T-helper 17 cell (primary cell): ENCODE measurements at regions not wholly inside any gene's neighbourhood (a gene's known extent, or its start where the extent isn't known, plus 50 kb on each side); places are given as distances from the start of the nearest gene placed in this dataset.
A peak's percentile ranks its signal among the peaks of the same experiment; 100 is the strongest.

ENCODE experiments used
- ATAC-seq: fragments of 150-1000 bp; cut with Tn5 transposase; 2 replicates; pipeline ENCODE4 v1.10.0; 2021; ENCODE audit warnings: mild to moderate bottlenecking, moderate library complexity
- DNase-seq, 3 donors: peaks; one replicate each; pipeline versions ENCODE4 v3.0.0 to v3.0.0-alpha.2; 2020 to 2021
- H3K9me3 ChIP-seq: one replicate; pipeline ENCODE4 v1.7.0; 2013; ENCODE audit warnings: low read length, mild to moderate bottlenecking; ENCODE audit not compliant: control insufficient read depth, poor library complexity, severe bottlenecking
- H3K27ac Mint-ChIP-seq: one replicate; pipeline ENCODE4 v1.8.0; 2022; ENCODE audit warnings: mild to moderate bottlenecking, moderate library complexity, mixed read lengths
- H3K27me3 Mint-ChIP-seq: one replicate; pipeline ENCODE4 v1.8.0; 2022; ENCODE audit warnings: mixed read lengths
- H3K36me3 Mint-ChIP-seq: one replicate; pipeline ENCODE4 v1.8.0; 2022; ENCODE audit warnings: low read depth, mixed read lengths
- H3K4me1 Mint-ChIP-seq: one replicate; pipeline ENCODE4 v1.8.0; 2022; ENCODE audit warnings: mild to moderate bottlenecking, mixed read lengths
- H3K4me3 Mint-ChIP-seq: one replicate; pipeline ENCODE4 v1.8.0; 2022; ENCODE audit warnings: mild to moderate bottlenecking, moderate library complexity, mixed read lengths

DNA sequence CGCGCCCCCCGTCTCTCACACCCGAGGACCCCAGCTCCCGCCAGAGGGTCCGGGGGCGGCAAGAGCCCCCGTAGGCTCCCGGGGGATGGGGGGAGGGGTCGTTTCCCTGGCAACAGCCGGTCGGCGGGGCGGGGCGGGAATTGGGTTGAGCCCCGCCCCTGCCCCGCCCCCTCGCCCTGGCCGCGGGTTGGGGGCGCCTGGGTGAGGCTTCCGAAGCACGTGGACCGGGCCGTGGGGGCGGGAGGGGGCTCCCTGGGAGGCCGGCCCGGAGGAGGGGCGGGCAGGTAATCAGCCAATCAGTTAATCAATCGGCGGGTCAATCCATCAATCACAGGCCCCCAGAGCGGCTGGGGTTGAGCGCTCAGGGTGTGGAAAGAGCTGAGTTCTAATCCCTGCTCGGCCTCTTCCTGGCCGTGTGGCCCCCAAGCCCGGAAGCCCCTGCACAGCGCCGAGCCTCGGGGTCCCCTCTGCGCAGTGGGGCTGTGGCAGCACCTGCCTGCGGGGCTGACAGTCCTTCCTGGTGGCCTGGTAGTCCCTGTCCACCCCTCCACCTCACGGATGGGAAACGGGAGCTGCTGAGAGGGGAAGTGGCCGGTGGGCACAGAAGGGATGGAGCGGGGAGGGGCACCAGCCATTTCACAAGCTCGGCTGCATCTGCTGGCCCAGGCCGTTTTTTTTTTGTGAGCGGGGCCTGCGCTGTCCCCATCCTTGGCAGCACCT, 174.2 kb upstream of the IER5L start:
- no peak overlapping the region for H3K27ac Mint-ChIP-seq
- H3K4me1 Mint-ChIP-seq, result peaks cover 3% of the 10 kb centered on the region
- no peak for ATAC-seq
- DNase-seq, result no peak
- peaks cover 9% of the 10 kb centered on the region for H3K27me3 Mint-ChIP-seq
- peaks cover 2% of the 10 kb centered on the region for H3K36me3 Mint-ChIP-seq
- H3K9me3 ChIP-seq, result no peaks in the 10 kb centered on the region
- no peak overlapping the region for H3K4me3 Mint-ChIP-seq

DNA sequence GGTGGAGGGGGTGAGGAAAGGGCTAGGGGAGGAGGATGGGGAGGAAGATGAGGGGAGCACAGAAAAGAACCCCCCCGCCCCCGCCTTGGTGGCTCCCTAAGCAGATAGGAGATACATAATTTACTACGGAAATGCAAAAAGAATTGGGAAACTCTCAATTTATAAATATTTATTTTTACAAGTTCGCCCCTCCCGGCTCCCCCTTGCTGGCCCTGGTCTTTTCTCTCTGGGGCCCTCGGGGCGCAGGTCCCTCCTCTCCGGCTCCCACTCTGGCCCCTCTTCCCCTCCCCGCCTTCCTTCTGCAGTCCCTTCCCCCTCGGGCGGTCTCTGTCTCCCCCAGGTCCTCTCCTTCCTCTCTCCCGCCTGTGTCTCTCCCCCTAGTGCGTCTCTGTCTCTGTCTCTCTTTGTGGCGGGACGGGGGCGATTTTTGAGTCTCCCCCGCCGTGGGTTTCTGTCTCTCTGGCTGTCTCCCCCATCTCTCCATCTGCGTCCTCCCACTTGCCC, 173.6 kb upstream of the IER5L start:
- peak overlapping the region; percentile 52 for H3K4me3 Mint-ChIP-seq
- no peak overlapping the region for H3K27ac Mint-ChIP-seq

DNA sequence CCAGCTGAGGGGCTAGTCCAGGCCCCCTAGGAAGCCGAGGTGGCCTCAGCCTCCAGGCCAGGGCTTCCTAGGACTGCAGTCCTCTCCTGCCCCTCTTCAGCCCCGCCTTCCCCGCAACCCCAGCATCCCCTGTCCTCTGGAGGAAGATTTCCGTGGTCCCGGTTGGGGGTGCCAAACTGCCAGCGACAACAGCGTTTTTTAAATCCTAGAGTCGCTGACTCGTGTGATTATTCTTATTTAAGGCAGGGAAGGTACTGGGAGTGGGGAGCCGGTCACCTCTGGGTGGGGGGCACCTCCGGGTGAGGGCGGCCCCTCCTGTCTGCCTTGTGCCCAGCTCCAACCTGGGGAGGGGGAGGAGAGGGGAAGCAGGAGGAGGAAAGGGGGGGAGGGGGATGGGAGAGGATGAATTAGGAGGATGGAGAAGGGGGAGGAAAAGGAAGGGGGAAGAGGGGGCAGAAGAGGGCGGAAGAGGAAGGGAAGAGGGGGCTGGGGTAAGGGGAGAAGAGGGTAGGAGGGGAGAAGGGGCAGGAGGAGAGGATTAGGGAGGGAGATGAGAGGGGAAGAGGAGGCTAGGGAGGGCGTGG, 173.1 kb upstream of the IER5L start:
- Mint-ChIP-seq H3K4me1 (peaks cover 8% of the 10 kb centered on the region), H3K27ac (no peak overlapping the region), H3K27me3 (peaks cover 9% of the 10 kb centered on the region), H3K36me3 (peaks cover 2% of the 10 kb centered on the region), H3K4me3 (no peak overlapping the region)
- ATAC-seq, result no peak
- no peak for DNase-seq
- H3K9me3 ChIP-seq, result no peaks in the 10 kb centered on the region

More for the DNA sequence above, 173.6 kb upstream of the IER5L start:
- H3K4me1 Mint-ChIP-seq, result peaks cover 3% of the 10 kb centered on the region
- peaks cover 2% of the 10 kb centered on the region for H3K36me3 Mint-ChIP-seq
- ATAC-seq (no peak), DNase-seq (no peak)
- peaks cover 9% of the 10 kb centered on the region for H3K27me3 Mint-ChIP-seq
- no peaks in the 10 kb centered on the region for H3K9me3 ChIP-seq

DNA sequence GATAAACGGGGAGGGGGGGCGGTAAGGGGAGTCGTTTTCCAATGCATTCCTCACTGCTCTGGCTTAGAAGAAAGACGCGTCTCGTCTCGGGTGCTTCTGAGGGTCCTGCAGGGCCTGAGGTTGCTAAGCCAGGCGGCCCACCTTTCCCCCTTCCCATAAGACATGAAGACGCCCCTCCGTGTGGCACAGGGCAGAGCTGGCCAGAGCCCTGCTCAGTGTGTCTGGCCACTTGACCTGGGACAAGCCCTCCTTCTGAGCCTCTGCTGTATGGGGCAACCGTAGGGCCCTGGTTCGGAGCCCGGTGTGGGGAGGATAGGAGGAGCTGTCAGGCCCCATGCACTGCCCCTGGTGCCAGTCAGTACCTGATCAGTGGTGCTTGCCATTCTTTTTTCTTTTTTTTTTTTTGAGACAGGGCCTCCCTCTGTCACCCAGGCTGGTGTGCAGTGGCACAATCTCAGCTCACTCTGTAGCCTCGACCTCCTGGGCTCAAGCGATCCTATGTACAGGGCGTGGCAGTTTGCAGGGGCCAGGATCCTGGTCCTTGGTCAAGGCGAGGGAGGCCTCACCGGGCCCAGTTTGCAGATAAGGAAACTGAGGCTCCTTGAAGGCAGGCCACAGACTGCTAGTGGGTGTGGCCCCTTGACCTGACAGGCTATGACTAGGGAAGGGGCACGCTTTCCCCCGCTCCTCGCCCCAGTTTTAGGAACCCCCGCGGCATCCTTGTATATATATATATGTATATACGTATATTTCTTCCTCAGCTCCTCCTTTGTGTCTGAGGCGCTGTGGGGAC, 172.3 kb upstream of the IER5L start:
- Mint-ChIP-seq H3K27me3 (peaks cover 9% of the 10 kb centered on the region), H3K4me3 (no peak overlapping the region), H3K27ac (no peak overlapping the region), H3K4me1 (peaks cover 8% of the 10 kb centered on the region), H3K36me3 (peaks cover 2% of the 10 kb centered on the region)
- no peak for ATAC-seq
- no peaks in the 10 kb centered on the region for H3K9me3 ChIP-seq
- no peak for DNase-seq

DNA sequence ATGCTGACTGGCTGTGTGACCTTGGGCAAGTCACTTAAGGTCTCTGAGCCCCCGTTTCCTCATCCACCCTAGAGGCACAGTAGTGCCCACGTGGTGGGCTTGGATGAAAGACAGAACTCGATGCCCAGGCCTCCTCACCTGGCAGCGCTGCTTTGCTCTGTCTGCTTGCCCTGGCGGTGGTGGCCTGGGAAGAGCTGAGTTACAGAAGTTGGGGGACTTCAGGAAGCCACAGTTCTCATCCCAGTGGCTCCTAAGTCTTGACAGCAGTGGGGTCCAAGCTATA, 171.5 kb upstream of the IER5L start:
- peaks cover 9% of the 10 kb centered on the region for H3K27me3 Mint-ChIP-seq
- DNase-seq (no peak), ATAC-seq (no peak)
- H3K36me3 Mint-ChIP-seq, result peaks cover 2% of the 10 kb centered on the region
- no peak overlapping the region for H3K4me3 Mint-ChIP-seq
- H3K27ac Mint-ChIP-seq, result no peak overlapping the region
- H3K4me1 Mint-ChIP-seq, result peaks cover 8% of the 10 kb centered on the region
- H3K9me3 ChIP-seq, result no peaks in the 10 kb centered on the region

DNA sequence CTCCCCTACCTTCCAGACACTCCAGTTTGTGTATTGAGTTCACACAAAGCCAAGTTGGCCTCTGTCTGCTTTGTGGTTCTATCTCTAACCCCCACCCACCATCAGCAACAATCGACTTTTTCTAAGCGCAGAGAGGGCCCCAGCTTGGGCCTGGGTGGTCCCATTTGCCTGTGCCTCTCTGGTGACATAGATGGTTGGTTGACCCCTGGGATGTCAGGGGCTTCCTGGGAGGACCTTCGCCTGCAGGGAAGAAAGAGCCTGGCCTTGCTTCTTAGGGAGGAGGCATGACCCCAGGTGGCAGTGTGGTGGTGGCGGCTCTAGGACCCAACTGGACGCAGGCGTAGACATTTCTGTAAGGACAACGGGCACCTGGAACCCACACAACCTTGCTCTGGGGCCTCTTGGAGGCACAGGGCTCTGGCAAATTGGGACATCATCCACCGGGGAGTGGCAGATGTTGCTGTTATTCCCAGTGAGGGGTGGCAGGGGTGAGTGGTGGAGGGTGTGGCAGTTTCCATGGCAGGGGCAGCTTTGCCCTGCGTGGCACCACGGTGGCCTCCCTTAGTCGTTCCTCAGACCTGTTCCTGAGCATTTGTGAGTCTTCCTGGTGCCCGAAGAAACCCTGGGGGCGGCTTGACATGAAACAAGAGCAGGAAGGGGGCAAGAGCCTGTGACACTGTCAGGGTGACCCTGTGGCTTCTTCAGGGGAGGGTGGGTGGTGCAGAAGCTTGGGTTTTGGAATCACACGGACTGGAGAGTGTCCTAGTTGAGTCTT, 171.0 kb upstream of the IER5L start:
- no peak for ATAC-seq
- Mint-ChIP-seq H3K4me3 (no peak overlapping the region), H3K4me1 (peaks cover 8% of the 10 kb centered on the region), H3K36me3 (peaks cover 2% of the 10 kb centered on the region), H3K27me3 (peaks cover 9% of the 10 kb centered on the region), H3K27ac (no peak overlapping the region)
- no peaks in the 10 kb centered on the region for H3K9me3 ChIP-seq
- DNase-seq, result no peak

DNA sequence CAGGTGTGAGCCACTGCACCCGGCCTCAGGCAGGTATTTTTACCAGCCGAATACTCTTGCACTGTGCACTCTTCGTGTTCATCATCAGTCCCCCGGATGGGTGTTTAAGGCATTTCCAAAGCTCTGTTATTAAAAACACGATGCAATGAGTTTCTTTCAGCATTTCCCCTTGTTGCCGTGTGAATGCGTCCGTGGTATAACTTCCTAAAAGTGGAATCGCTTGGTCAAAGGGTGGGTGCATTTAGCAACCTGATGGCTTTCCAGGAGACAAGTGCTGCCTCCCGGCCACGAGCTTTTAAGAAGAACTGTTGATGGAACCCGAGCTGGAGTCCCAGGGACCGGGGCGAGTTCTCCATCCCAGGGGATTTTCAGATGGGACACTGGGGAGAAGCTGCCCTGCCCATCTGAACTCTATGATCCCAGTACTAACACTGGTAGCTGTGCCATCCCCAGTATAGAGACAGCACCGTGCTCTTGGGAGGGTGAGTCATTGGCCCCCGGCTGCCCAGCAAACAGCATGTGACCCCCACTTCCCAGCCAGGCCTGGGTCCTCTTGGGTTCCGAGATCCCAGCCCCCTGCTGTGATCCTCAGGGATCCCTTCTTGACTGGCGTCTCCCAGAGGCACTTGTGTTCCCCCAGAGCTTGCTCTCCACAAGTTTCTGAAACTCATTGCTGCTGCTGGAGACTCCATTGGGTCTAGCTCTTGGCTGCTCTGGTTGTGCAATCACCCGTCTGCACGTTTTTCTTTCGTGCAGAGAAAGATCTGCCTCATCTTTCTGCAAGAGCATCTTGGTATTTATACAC, 169.5 kb upstream of the IER5L start:
- no peak for DNase-seq
- Mint-ChIP-seq H3K27ac (no peak overlapping the region), H3K4me1 (peaks cover 13% of the 10 kb centered on the region), H3K36me3 (no peaks in the 10 kb centered on the region), H3K27me3 (peaks cover 9% of the 10 kb centered on the region), H3K4me3 (no peak overlapping the region)
- no peaks in the 10 kb centered on the region for H3K9me3 ChIP-seq
- no peak for ATAC-seq

DNA sequence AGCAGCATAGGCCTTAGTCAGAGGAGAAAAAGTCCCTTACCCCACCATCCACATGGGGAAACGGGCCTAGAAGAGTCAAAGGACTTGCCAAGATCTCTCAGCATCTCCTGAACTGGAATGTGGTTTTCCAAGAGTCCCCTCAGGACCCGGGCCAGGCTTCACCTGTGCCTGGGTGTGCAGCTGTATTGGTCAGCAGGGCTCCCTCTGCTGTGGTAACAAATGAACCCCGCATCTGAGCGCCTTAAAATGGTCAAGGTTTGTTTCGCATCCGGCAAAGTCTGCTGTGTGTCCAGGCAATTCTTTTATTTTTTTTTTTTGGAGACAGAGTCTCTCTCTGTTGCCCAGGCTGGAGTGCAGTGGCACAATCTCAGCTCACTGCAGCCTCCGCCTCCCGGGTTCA, 168.0 kb upstream of the IER5L start:
- DNase-seq (no peak), ATAC-seq (no peak)
- peaks cover 11% of the 10 kb centered on the region for H3K4me1 Mint-ChIP-seq
- H3K4me3 Mint-ChIP-seq, result no peak overlapping the region
- peaks cover 5% of the 10 kb centered on the region for H3K27me3 Mint-ChIP-seq
- no peaks in the 10 kb centered on the region for H3K36me3 Mint-ChIP-seq
- H3K27ac Mint-ChIP-seq, result no peak overlapping the region
- H3K9me3 ChIP-seq, result no peaks in the 10 kb centered on the region

DNA sequence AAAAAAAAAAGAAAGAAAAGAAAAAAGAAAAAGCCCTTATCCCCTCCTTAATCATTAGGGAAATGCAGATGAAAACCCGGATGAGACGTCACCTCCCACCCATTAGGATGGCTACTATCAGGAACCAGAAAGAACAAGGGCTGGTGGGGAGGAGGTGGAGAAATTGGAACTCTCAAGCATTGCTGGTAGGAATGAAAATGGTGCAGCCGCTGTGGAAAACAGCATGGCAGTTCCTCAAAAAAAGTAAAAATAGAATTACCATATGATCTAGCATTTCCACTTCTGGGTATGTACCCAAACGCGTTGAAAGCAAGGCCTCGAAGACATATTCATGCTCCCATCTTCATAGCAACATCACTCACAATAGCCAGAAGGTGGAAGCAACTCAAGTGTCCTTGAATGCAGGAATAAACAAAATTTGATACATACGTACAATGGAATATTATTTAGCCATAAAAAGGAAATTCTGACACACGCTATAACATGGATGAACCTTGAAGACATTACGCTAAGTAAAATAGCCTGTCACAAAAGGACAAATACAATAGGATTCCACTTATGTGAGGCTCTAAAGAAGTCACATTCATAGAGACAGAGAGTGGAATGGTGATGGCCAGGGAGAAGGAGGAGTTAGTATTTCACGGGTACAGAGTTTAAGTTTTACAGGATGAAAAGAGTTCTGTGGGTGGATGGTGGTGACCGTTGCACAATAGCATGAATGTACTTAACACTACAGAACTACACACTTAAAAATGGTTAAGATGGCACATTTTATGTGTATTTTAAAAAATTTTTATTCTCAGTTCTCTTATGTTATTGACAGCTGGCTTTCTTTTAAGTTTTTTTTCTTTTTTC, 166.8 kb upstream of the IER5L start:
- no peak overlapping the region for H3K27ac Mint-ChIP-seq
- no peak for DNase-seq
- peaks cover 2% of the 10 kb centered on the region for H3K27me3 Mint-ChIP-seq
- H3K9me3 ChIP-seq, result no peaks in the 10 kb centered on the region
- H3K4me1 Mint-ChIP-seq, result peaks cover 11% of the 10 kb centered on the region
- no peak for ATAC-seq
- no peak overlapping the region for H3K4me3 Mint-ChIP-seq
- no peaks in the 10 kb centered on the region for H3K36me3 Mint-ChIP-seq

DNA sequence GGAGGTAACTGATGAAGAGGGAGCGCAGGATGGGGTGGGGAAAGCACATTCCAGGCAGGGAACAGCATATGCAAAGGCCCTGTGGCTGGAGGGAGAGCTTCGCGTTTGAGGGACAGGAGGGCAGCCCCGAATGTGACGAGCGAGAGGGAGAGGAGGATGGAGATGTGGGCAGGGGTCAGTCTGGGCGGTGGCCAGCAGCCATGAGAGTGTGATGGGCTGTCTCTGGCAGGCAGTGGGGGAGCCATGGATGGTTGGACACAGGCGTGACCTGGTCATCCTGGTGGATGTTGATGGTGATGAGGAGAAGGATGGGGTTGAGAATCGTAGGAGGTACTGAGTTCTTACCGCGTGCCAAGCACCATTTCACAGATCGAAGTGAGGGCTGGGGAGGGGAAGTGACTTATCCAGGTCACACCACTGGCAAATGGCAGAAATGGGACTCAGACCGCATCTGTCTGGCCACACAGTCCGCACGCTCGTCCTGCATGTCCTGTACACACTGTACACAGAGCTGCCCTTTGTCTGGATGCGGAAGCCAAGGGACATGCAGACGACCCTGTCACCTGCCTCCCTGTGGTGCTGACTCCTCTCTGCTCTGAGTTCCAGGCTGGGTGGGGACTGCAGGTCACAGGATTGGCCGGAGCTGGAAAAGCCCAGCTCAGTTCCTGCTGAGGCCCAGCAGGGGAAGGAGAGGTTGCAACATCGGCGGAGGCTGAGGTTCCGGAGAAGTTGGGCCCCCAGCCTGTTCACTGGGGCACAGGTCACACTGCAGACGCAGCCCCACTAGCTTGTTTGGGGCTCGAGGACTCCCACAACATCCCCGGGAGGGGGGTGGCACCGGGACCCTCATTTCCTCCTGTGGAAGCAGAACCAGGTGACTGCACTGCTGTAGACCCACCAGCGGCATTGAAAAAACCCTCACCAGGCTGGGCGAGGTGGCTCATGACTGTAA, 165.6 kb upstream of the IER5L start:
- H3K4me3 Mint-ChIP-seq, result no peak overlapping the region
- no peak overlapping the region for H3K27ac Mint-ChIP-seq
- ATAC-seq (peak; percentile 28), DNase-seq (no peak)
- peaks cover 11% of the 10 kb centered on the region for H3K4me1 Mint-ChIP-seq
- no peaks in the 10 kb centered on the region for H3K27me3 Mint-ChIP-seq
- H3K36me3 Mint-ChIP-seq, result no peaks in the 10 kb centered on the region
- H3K9me3 ChIP-seq, result no peaks in the 10 kb centered on the region
